K562 (cell line): ENCODE measurements at regions not wholly inside any gene's neighbourhood (a gene's known extent, or its start where the extent isn't known, plus 50 kb on each side); places are given as distances from the start of the nearest gene placed in this dataset.

Experiments
- ATAC-seq: fragments of 200-7000 bp; cut with Tn5 transposase; 3 replicates; pipeline ENCODE4 v1.9.1; 2020; ENCODE audit warnings: moderate library complexity
- BruUV-seq: library from RNA; stranded (reverse); fragments of 400-500 nt; replicated peaks from 2 replicates; lab custom pipeline; 2021; lab: Mats Ljungman, UMichigan
- CTCF ChIA-PET: fragments of 300-600 bp; formaldehyde crosslinking; extraction: SDS; loops from one replicate; lab custom pipeline; 2021; ENCODE audit warnings: low intra/inter-chr PET ratio; lab: Yijun Ruan, JAX
- POLR2A ChIA-PET: fragments of 300-600, 350-650 bp; sonication (Branson Sonifier 250); formaldehyde crosslinking; extraction: SDS; loops from one replicate; lab custom pipeline; 2021; ENCODE audit warnings: antibody characterized with exemption, inconsistent platforms; lab: Yijun Ruan, JAX
- DNase-seq, 4 experiments: peaks; one replicate each; pipeline versions ENCODE4 v3.0.0 to v3.0.0-alpha.2; 2011 to 2018; ENCODE audit warnings: low spot score in 3 of 4, mixed read lengths in 3 of 4; ENCODE audit errors: extremely low read depth in 1 of 4
- FAIRE-seq: peaks from 2 replicates; lab custom pipeline; 2011; peaks lifted over from hg19 to GRCh38; lab: Jason Lieb, UNC
- H2AFZ ChIP-seq: 2 replicates; pipeline ENCODE4 v1.6.0; 2011; ENCODE audit warnings: low read depth, low read length, control low read depth, inconsistent platforms
- H3K27ac ChIP-seq: fragments of 200-600 bp; 3 replicates; pipeline ENCODE4 v1.8.0; 2011; ENCODE audit warnings: low read depth, mild to moderate bottlenecking, control low read depth, inconsistent platforms, low read length, moderate library complexity, mixed read lengths; ENCODE audit errors: extremely low read depth
- H3K27me3 ChIP-seq, 2 experiments: fragments of 300-600 bp in 1 of 2; 2 replicates in 1 of 2; 3 replicates in 1 of 2; pipeline versions ENCODE4 v1.6.0 to v1.8.0; 2011; ENCODE audit warnings: inconsistent platforms in 2 of 2, low read length in 2 of 2, mild to moderate bottlenecking in 1 of 2, mixed read lengths in 1 of 2, moderate library complexity in 1 of 2; ENCODE audit not compliant: control insufficient read depth in 2 of 2, insufficient read depth in 2 of 2
- H3K36me3 ChIP-seq: fragments of 300-600 bp; 3 replicates; pipeline ENCODE4 v1.8.0; 2011; ENCODE audit warnings: mild to moderate bottlenecking, low read length, inconsistent platforms; ENCODE audit not compliant: control insufficient read depth, insufficient read depth
- H3K4me1 ChIP-seq, 2 experiments: fragments of 200-600 bp in 1 of 2; replicated peaks in 1 of 2; 2 replicates in 1 of 2; 3 replicates in 1 of 2; pipeline versions ENCODE4 v1.5.1 to v1.8.0; 2011; ENCODE audit warnings: inconsistent platforms in 2 of 2, low read length in 2 of 2, mild to moderate bottlenecking in 1 of 2, mixed read lengths in 1 of 2, moderate library complexity in 1 of 2; ENCODE audit not compliant: control insufficient read depth in 2 of 2, insufficient read depth in 2 of 2
- H3K4me2 ChIP-seq: 2 replicates; pipeline ENCODE4 v1.6.1; 2011; ENCODE audit warnings: low read length, control low read depth, inconsistent platforms, mixed read lengths; ENCODE audit not compliant: insufficient read depth
- H3K4me3 ChIP-seq: fragments of 200-600 bp; sonication (generic), shearing (Covaris generic); 2 replicates; pipeline ENCODE4 v1.5.1; 2016; ENCODE audit warnings: control low read depth, inconsistent platforms
- H3K79me2 ChIP-seq: fragments of 200-600 bp; 3 replicates; pipeline ENCODE4 v1.8.0; 2011; ENCODE audit warnings: low read length, inconsistent platforms; ENCODE audit not compliant: control insufficient read depth, insufficient read depth
- H3K9ac ChIP-seq, 2 experiments: 2 replicates each; pipeline versions ENCODE4 v1.6.0 to v1.6.1; 2011; ENCODE audit warnings: low read depth in 2 of 2, low read length in 2 of 2, control low read depth in 1 of 2, inconsistent platforms in 1 of 2, mild to moderate bottlenecking in 1 of 2, mixed read lengths in 1 of 2; ENCODE audit not compliant: insufficient read depth in 1 of 2
- H3K9me1 ChIP-seq: one replicate; pipeline ENCODE4 v1.6.0; 2011; ENCODE audit warnings: inconsistent platforms, mild to moderate bottlenecking, low read length, moderate library complexity; ENCODE audit not compliant: control insufficient read depth, insufficient read depth
- H3K9me3 ChIP-seq: replicated peaks from 2 replicates; pipeline ENCODE4 v1.5.1; 2011; ENCODE audit warnings: low read depth, low read length, inconsistent platforms; ENCODE audit not compliant: control insufficient read depth, insufficient read depth
- H4K20me1 ChIP-seq: replicated peaks from 2 replicates; pipeline ENCODE4 v1.6.1; 2011; ENCODE audit warnings: low read length, inconsistent platforms, mixed read lengths; ENCODE audit not compliant: control insufficient read depth, insufficient read depth
- GTF2F1 ChIP-seq: IDR thresholded peaks from 2 replicates; pipeline ENCODE4 v1.6.1; 2011; ENCODE audit warnings: low read depth, low read length, improper control_type of control experiment
- JUN ChIP-seq, 2 experiments: sonication (generic) in 1 of 2; formaldehyde crosslinking in 1 of 2; IDR thresholded peaks; 2 replicates each; pipeline versions ENCODE4 v1.6.1 to v1.8.0; 2012 to 2022; ENCODE audit warnings: borderline replicate concordance in 2 of 2, mild to moderate bottlenecking in 2 of 2, improper control_type of control experiment in 1 of 2, low read depth in 1 of 2, low read length in 1 of 2, missing genetic modification reagents in 1 of 2
- MYBL2 ChIP-seq, 2 experiments: fragments of 450-650 bp in 1 of 2; sonication (generic) in 1 of 2; formaldehyde crosslinking in 1 of 2; IDR thresholded peaks; 2 replicates each; pipeline versions ENCODE4 v1.6.1 to v1.8.1; 2017 to 2022; ENCODE audit warnings: borderline replicate concordance in 1 of 2, inconsistent platforms in 1 of 2, low read depth in 1 of 2, mild to moderate bottlenecking in 1 of 2, missing genetic modification reagents in 1 of 2, moderate library complexity in 1 of 2
- NCOA2 ChIP-seq, 2 experiments: fragments of 450-650 bp; IDR thresholded peaks; 2 replicates each; pipeline ENCODE4 v1.6.1; 2018; ENCODE audit warnings: mild to moderate bottlenecking in 2 of 2, moderate library complexity in 1 of 2; ENCODE audit not compliant: partially characterized antibody in 2 of 2
- NFE2L1 ChIP-seq: fragments of 450-650 bp; IDR thresholded peaks from 2 replicates; pipeline ENCODE4 v1.6.1; 2016; ENCODE audit warnings: missing genetic modification characterization, low read depth, mild to moderate bottlenecking, missing compliant biosample characterization, moderate library complexity, borderline replicate concordance
- PHTF2 ChIP-seq: fragments of 250-450 bp; sonication (Bioruptor Pico); IDR thresholded peaks from 2 replicates; pipeline ENCODE4 v1.5.0; 2021; ENCODE audit warnings: mild to moderate bottlenecking
- POU5F1 ChIP-seq: fragments of 150-350 bp; IDR thresholded peaks from 2 replicates; pipeline ENCODE4 v1.6.1; 2014; ENCODE audit warnings: borderline replicate concordance, low read length, low read depth, mild to moderate bottlenecking; ENCODE audit not compliant: partially characterized antibody
- SRSF3 ChIP-seq: fragments of 200-400 bp; formaldehyde crosslinking; IDR thresholded peaks from 2 replicates; pipeline ENCODE4 v1.6.1; 2016; ENCODE audit warnings: mild to moderate bottlenecking, low read length, moderate library complexity; ENCODE audit not compliant: insufficient read depth
- ZNF232 ChIP-seq: sonication (generic); formaldehyde crosslinking; IDR thresholded peaks from 2 replicates; pipeline ENCODE4 v1.8.0; 2022; ENCODE audit warnings: mild to moderate bottlenecking, missing genetic modification reagents
- ZNF57 ChIP-seq: fragments of 450-650 bp; formaldehyde crosslinking; IDR thresholded peaks from 2 replicates; pipeline ENCODE4 v1.4.0; 2020; ENCODE audit warnings: mild to moderate bottlenecking, moderate library complexity
- ZNF699 ChIP-seq: fragments of 250-450 bp; sonication (Bioruptor Pico); IDR thresholded peaks from 2 replicates; pipeline ENCODE4 v1.8.0; 2021; ENCODE audit warnings: mild to moderate bottlenecking, moderate library complexity; ENCODE audit not compliant: insufficient replicate concordance
- WGBS: fragments of 100-300 bp; shearing (Covaris generic); methylation state at CpG from one replicate; pipeline ENCODE4 v1.1.6; 2016; ENCODE audit warnings: low coverage, mixed read lengths; ENCODE audit not compliant: insufficient coverage; ENCODE audit errors: missing lambda C conversion rate; 5-methylcytosine and 5-hydroxymethylcytosine counted together
- in situ Hi-C: fragments of 300-500 bp; cut with MboI; formaldehyde crosslinking; loops from 4 replicates; pipeline ENCODE4 v1.15.0; 2018; ENCODE audit warnings: inconsistent platforms, mixed read lengths
- intact Hi-C: fragments of 100-400 bp; cut with micrococcal nuclease; formaldehyde crosslinking; loops from 2 replicates; pipeline ENCODE4 v1.14.2; 2022
- TF ChIP-seq, protein P1 (sequence below): fragments of 250-450 bp; sonication (Bioruptor Pico); IDR thresholded peaks from 2 replicates; pipeline ENCODE4 v1.8.0; 2021; ENCODE audit warnings: moderate library complexity, mild to moderate bottlenecking, inconsistent platforms
- TF ChIP-seq, protein P2 (sequence below): conservative IDR thresholded peaks from 2 replicates; pipeline ENCODE4 v1.6.1; 2011; ENCODE audit warnings: low read depth, mild to moderate bottlenecking, low read length; ENCODE audit not compliant: control insufficient read depth

DNA sequence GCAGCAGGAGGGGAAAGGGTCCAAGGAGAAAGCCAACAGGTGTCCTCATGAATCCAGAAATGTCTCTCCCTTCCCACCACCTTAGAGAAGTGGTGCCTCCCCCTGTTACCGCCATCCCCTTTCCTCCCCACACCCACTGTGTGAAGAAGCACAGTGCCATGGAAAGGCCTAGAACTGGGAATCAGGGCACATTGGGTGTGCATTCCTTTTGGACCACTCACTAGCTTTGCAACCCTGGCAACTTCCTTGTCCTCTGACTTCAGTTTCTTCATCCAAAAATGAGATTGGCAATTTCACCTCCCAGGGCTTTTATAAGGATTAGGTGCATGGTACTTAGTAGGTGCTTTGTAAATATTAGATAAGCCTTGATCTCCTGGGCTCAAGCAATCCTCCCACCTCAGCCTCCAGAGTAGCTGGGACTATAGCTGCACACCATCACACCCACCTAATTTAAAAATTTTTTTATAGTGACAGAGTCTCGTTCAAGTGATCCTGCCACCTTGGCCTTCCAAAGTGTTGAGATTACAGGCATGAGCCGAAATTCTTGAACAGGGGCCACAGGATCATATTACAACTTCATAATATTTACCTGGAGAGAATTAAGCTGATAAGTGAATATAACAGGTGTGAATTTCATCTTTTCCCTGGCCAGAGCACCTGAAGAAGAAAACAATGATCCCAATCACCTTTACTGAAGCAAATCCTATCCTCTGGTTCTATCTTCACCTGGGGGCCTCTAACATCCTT is 97.9 kb upstream of the TAF1B start:
- Histone ChIP-seq H3K4me1 (peaks cover 0 to 4% of the 10 kb centered on the region in 2 experiments; a peak in 1 of 5 replicates), H3K27me3 (peaks cover 10 to 40% of the 10 kb centered on the region in 2 experiments; a peak in 4 of 5 replicates), H3K27ac (no peak overlapping the region), H2AFZ (no peak overlapping the region), H3K9me3 (no peaks in the 10 kb centered on the region), H3K4me2 (no peak overlapping the region), H3K36me3 (no peaks in the 10 kb centered on the region), H3K9me1 (no peaks in the 10 kb centered on the region), H3K4me3 (no peak overlapping the region), H3K9ac (no peak overlapping the region), H3K79me2 (no peaks in the 10 kb centered on the region), H4K20me1 (no peaks in the 10 kb centered on the region; the same call in 1 of the 2 replicates)
- ChIA-PET CTCF (interaction anchor here (0.6 kb wide), 1 partner anchor 739 kb away, joined by 3 read pairs; no protein-coding TSS in a partner anchor), POLR2A (interaction anchor here (1.3 kb wide), 1 partner anchor 9 kb away, joined by 5 read pairs; no protein-coding TSS in a partner anchor)
- WGBS = 3% methylated on average over 3 of the region's 3 CpGs
- no TSS peak for BruUV-seq
- intact Hi-C loops (no loop called here), in situ Hi-C loops (no loop called here)
- TF ChIP-seq, protein P1, sequence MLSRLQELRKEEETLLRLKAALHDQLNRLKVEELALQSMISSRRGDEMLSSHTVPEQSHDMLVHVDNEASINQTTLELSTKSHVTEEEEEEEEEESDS (CRISPR knock-in tag) = no peak
- TF ChIP-seq, protein P2, sequence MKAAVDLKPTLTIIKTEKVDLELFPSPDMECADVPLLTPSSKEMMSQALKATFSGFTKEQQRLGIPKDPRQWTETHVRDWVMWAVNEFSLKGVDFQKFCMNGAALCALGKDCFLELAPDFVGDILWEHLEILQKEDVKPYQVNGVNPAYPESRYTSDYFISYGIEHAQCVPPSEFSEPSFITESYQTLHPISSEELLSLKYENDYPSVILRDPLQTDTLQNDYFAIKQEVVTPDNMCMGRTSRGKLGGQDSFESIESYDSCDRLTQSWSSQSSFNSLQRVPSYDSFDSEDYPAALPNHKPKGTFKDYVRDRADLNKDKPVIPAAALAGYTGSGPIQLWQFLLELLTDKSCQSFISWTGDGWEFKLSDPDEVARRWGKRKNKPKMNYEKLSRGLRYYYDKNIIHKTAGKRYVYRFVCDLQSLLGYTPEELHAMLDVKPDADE = no peak
- TF ChIP-seq POU5F1 (no peak), ZNF57 (CRISPR knock-in tag) (no peak), GTF2F1 (no peak), SRSF3 (no peak), ZNF699 (CRISPR knock-in tag) (no peak), ZNF232 (CRISPR knock-in tag) (no peak), NCOA2 (IDR thresholded peaks at IDR 0.05; ENCODE audit: partially characterized antibody in 2 of 2) (no peak), MYBL2 (IDR thresholded peaks at IDR 0.05; ENCODE audit: low read depth) (no peak), MYBL2 (CRISPR knock-in tag; IDR thresholded peaks at IDR 0.05; ENCODE audit: borderline replicate concordance) (no peak), JUN (IDR thresholded peaks at IDR 0.05; ENCODE audit: borderline replicate concordance, low read depth, low read length) (no peak), JUN (CRISPR knock-in tag; IDR thresholded peaks at IDR 0.05; ENCODE audit: borderline replicate concordance) (no peak), NFE2L1 (tag) (no peak), PHTF2 (CRISPR knock-in tag) (no peak)
- ATAC-seq (no peak), FAIRE-seq (no peak), DNase-seq (no peak)
